ENCODE measurements at regions not wholly inside any gene's neighbourhood (a gene's known extent, or its start where the extent isn't known, plus 50 kb on each side); places are given as distances from the start of the nearest gene placed in this dataset.

DNA sequence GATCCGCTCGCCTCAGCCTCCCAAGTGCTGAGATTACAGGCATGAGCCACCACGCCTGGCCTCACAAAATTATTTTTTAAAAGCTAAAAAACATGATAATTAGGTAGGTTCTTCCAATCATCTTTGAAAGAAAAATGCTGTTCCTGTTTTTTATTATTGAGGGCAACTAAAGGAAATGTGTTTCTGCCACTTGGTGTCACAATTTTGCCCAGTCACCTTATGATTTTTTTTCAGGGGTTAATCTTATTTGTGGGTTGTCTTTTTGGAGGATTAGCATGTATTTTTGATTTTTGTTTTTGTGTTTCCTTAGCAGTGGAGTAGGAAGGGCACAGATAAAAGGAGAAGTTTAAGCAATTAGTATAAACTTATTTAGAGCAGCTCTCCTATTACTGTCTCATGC, 79.8 kb downstream of the PRORP start:
- TF ChIP-seq CTCF (IDR thresholded peaks at IDR 0.05) (no peak), POLR2A (IDR thresholded peaks at IDR 0.05) (no peak)

All from Peyer's patch (tissue), 4 donors.